Endodermal cell (in vitro differentiated cells): ENCODE measurements at regions not wholly inside any gene's neighbourhood (a gene's known extent, or its start where the extent isn't known, plus 50 kb on each side); places are given as distances from the start of the nearest gene placed in this dataset.

Experiments
- DNase-seq: peaks from one replicate; pipeline ENCODE4 v3.0.0-alpha.2; 2017
- H3K27ac ChIP-seq: 2 replicates; pipeline ENCODE4 v1.5.1; 2013; ENCODE audit warnings: mild to moderate bottlenecking, low read depth, low read length, moderate library complexity
- H3K27me3 ChIP-seq: 2 replicates; pipeline ENCODE4 v1.6.1; 2013; ENCODE audit warnings: mild to moderate bottlenecking, low read length, moderate library complexity; ENCODE audit not compliant: insufficient read depth, control insufficient read depth, poor library complexity, severe bottlenecking
- H3K36me3 ChIP-seq: 2 replicates; pipeline ENCODE4 v1.7.0; 2013; ENCODE audit warnings: mild to moderate bottlenecking, low read length, moderate library complexity; ENCODE audit not compliant: control insufficient read depth, insufficient read depth
- H3K4me1 ChIP-seq: one replicate; pipeline ENCODE4 v1.7.0; 2013; ENCODE audit warnings: low read length; ENCODE audit not compliant: control insufficient read depth, insufficient read depth
- H3K4me3 ChIP-seq: 2 replicates; pipeline ENCODE4 v1.5.1; 2013; ENCODE audit warnings: mild to moderate bottlenecking, low read length, moderate library complexity
- H3K9ac ChIP-seq: 2 replicates; pipeline ENCODE4 v1.6.1; 2013; ENCODE audit warnings: mild to moderate bottlenecking, low read length, moderate library complexity; ENCODE audit not compliant: poor library complexity, severe bottlenecking; ENCODE audit errors: extremely low read depth
- H3K9me3 ChIP-seq: 2 replicates; pipeline ENCODE4 v1.6.1; 2013; ENCODE audit warnings: mild to moderate bottlenecking, low read length, moderate library complexity; ENCODE audit not compliant: control insufficient read depth
- H3K27ac Mint-ChIP-seq: 2 replicates; pipeline ENCODE4 v1.8.0; 2020; ENCODE audit warnings: mixed read lengths
- H3K27me3 Mint-ChIP-seq: 2 replicates; pipeline ENCODE4 v1.8.0; 2021; ENCODE audit warnings: mild to moderate bottlenecking, mixed read lengths; ENCODE audit not compliant: insufficient read depth
- H3K36me3 Mint-ChIP-seq: 2 replicates; pipeline ENCODE4 v1.8.0; 2020; ENCODE audit warnings: low read depth, mixed read lengths
- H3K4me1 Mint-ChIP-seq: 2 replicates; pipeline ENCODE4 v1.8.0; 2020; ENCODE audit warnings: mixed read lengths
- H3K4me3 Mint-ChIP-seq: 2 replicates; pipeline ENCODE4 v1.8.0; 2020; ENCODE audit warnings: mild to moderate bottlenecking, moderate library complexity, mixed read lengths
- H3K9me3 Mint-ChIP-seq: 2 replicates; pipeline ENCODE4 v1.8.0; 2020; ENCODE audit warnings: mild to moderate bottlenecking, mixed read lengths
- CTCF ChIP-seq: fragments of 200-600 bp; sonication (generic); conservative IDR thresholded peaks from 2 replicates; pipeline ENCODE4 v1.5.0; 2021; ENCODE audit warnings: antibody characterized with exemption, mild to moderate bottlenecking
- WGBS, 2 experiments: methylation state at CpG; one replicate each; pipeline versions ENCODE4 v1.1.5 to v1.1.7; 2013; ENCODE audit warnings: missing lambda C conversion rate in 2 of 2, mixed read lengths in 1 of 2; ENCODE audit not compliant: insufficient coverage in 1 of 2, insufficient read length in 1 of 2; 5-methylcytosine and 5-hydroxymethylcytosine counted together

GRCh38 chr6:78489874-78490273 lies 377.5 kb upstream of the IRAK1BP1 start:
- Mint-ChIP-seq H3K36me3 (no peaks in the 10 kb centered on the region), H3K27ac (no peak overlapping the region), H3K27me3 (no peaks in the 10 kb centered on the region), H3K4me3 (no peak overlapping the region), H3K9me3 (no peaks in the 10 kb centered on the region), H3K4me1 (peaks cover 8% of the 10 kb centered on the region)
- DNase-seq, result no peak
- WGBS, 2 experiments, result 100% methylated on average over 1 of the region's 1 CpG; no CpG with 5 or more reads in 1 of the 2 experiments
- no peak overlapping the region for H3K9ac ChIP-seq
- no peak for TF ChIP-seq CTCF
- no peaks in the 10 kb centered on the region for H3K27me3 ChIP-seq
- no peak overlapping the region for H3K27ac ChIP-seq
- no peak overlapping the region for H3K4me3 ChIP-seq
- H3K36me3 ChIP-seq, result no peaks in the 10 kb centered on the region
- H3K4me1 ChIP-seq, result no peaks in the 10 kb centered on the region
- no peaks in the 10 kb centered on the region for H3K9me3 ChIP-seq

- TF ChIP-seq CTCF, result no peak
- Mint-ChIP-seq H3K9me3 (no peaks in the 10 kb centered on the region), H3K4me1 (peaks cover 8% of the 10 kb centered on the region), H3K36me3 (no peaks in the 10 kb centered on the region), H3K4me3 (no peak overlapping the region), H3K27me3 (no peaks in the 10 kb centered on the region), H3K27ac (no peak overlapping the region)
- 83 to 90% methylated on average over 1 to 4 of the region's 4 CpGs for WGBS, 2 experiments
- Histone ChIP-seq H3K4me3 (no peak overlapping the region), H3K9me3 (no peaks in the 10 kb centered on the region), H3K36me3 (no peaks in the 10 kb centered on the region), H3K9ac (no peak overlapping the region), H3K27me3 (no peaks in the 10 kb centered on the region), H3K27ac (no peak overlapping the region), H3K4me1 (no peaks in the 10 kb centered on the region)
- no peak for DNase-seq
Observed at GRCh38 chr6:78492351-78493017, 374.9 kb upstream of the IRAK1BP1 start.

GRCh38 chr6:78500299-78501089 lies 366.9 kb upstream of the IRAK1BP1 start:
- Mint-ChIP-seq H3K27me3 (peaks cover 5% of the 10 kb centered on the region), H3K27ac (no peak overlapping the region), H3K4me3 (no peak overlapping the region), H3K4me1 (no peaks in the 10 kb centered on the region), H3K36me3 (no peaks in the 10 kb centered on the region), H3K9me3 (no peaks in the 10 kb centered on the region)
- H3K27me3 ChIP-seq, result no peaks in the 10 kb centered on the region
- 80 to 94% methylated on average over 1 to 2 of the region's 3 CpGs for WGBS, 2 experiments
- H3K4me1 ChIP-seq, result no peaks in the 10 kb centered on the region
- no peaks in the 10 kb centered on the region for H3K9me3 ChIP-seq
- no peak for DNase-seq
- TF ChIP-seq CTCF, result no peak
- no peak overlapping the region for H3K27ac ChIP-seq
- H3K4me3 ChIP-seq, result no peak overlapping the region
- H3K36me3 ChIP-seq, result no peaks in the 10 kb centered on the region
- no peak overlapping the region for H3K9ac ChIP-seq
